A673 (cell line): ENCODE measurements at regions not wholly inside any gene's neighbourhood (a gene's known extent, or its start where the extent isn't known, plus 50 kb on each side); places are given as distances from the start of the nearest gene placed in this dataset.

ENCODE experiments used
- BruUV-seq: library from RNA; stranded (reverse); fragments of 400-500 nt; replicated peaks from 2 replicates; lab custom pipeline; 2021; lab: Mats Ljungman, UMichigan
- CTCF ChIA-PET: fragments of 300-600 bp; sonication (Branson Sonifier 250); formaldehyde crosslinking; loops from one replicate; lab custom pipeline; 2022; ENCODE audit warnings: antibody characterized with exemption; lab: Charles Lee
- POLR2A ChIA-PET: fragments of 300-600 bp; sonication (Branson Sonifier 250); formaldehyde crosslinking; loops from one replicate; lab custom pipeline; 2022; ENCODE audit warnings: antibody characterized with exemption; ENCODE audit not compliant: low non-redundant PET; lab: Charles Lee
- DNase-seq: peaks from one replicate; pipeline ENCODE4 v3.0.0-alpha.2; 2015; ENCODE audit warnings: low spot score
- H3K27ac ChIP-seq: fragments of 200-600 bp; sonication (generic); 2 replicates; pipeline ENCODE4 v1.5.1; 2016; ENCODE audit warnings: mixed run types, low read depth, mild to moderate bottlenecking, mixed read lengths, antibody characterized with exemption, low read length; ENCODE audit not compliant: poor library complexity, severe bottlenecking
- H3K27me3 ChIP-seq: fragments of 200-600 bp; sonication (generic); replicated peaks from 2 replicates; pipeline ENCODE4 v1.6.1; 2017; ENCODE audit warnings: mixed run types, low read depth, mild to moderate bottlenecking, mixed read lengths, antibody characterized with exemption, low read length; ENCODE audit not compliant: insufficient read depth, poor library complexity
- H3K36me3 ChIP-seq: fragments of 200-600 bp; sonication (generic); 2 replicates; pipeline ENCODE4 v1.6.1; 2016; ENCODE audit warnings: mixed run types, mild to moderate bottlenecking, mixed read lengths, antibody characterized with exemption, low read length; ENCODE audit not compliant: insufficient read depth, poor library complexity, severe bottlenecking
- H3K4me1 ChIP-seq: fragments of 200-600 bp; sonication (generic); 2 replicates; pipeline ENCODE4 v1.6.1; 2017; ENCODE audit warnings: mixed run types, mild to moderate bottlenecking, mixed read lengths, antibody characterized with exemption, low read length; ENCODE audit not compliant: insufficient read depth, poor library complexity, severe bottlenecking
- H3K4me3 ChIP-seq: fragments of 200-600 bp; sonication (generic); 2 replicates; pipeline ENCODE4 v1.5.1; 2016; ENCODE audit warnings: low read depth, mixed run types, mild to moderate bottlenecking, mixed read lengths, low read length; ENCODE audit not compliant: poor library complexity, severe bottlenecking
- H3K9me3 ChIP-seq: fragments of 200-600 bp; sonication (generic); 2 replicates; pipeline ENCODE4 v1.6.1; 2016; ENCODE audit warnings: mixed run types, low read depth, mild to moderate bottlenecking, mixed read lengths, antibody characterized with exemption, low read length; ENCODE audit not compliant: poor library complexity, severe bottlenecking
- CTCF ChIP-seq: fragments of 300-800, 200-600 bp; sonication (generic); conservative IDR thresholded peaks from 2 replicates; pipeline ENCODE4 v1.5.1; 2017; ENCODE audit warnings: low read depth, mild to moderate bottlenecking, antibody characterized with exemption, low read length, moderate library complexity, mixed read lengths
- EZH2 ChIP-seq: fragments of 200-600 bp; sonication (generic); IDR thresholded peaks from 2 replicates; pipeline ENCODE4 v1.6.1; 2017; ENCODE audit warnings: borderline replicate concordance, low read depth, mild to moderate bottlenecking, mixed read lengths, antibody characterized with exemption, low read length; ENCODE audit not compliant: poor library complexity, severe bottlenecking
- intact Hi-C: fragments of 100-400 bp; cut with micrococcal nuclease; formaldehyde crosslinking; loops from one replicate; pipeline ENCODE4 v1.10.0; 2022; ENCODE audit not compliant: unreplicated experiment

- no peak for DNase-seq
- H3K4me3 ChIP-seq = no peak overlapping the region
- intact Hi-C loops = no loop called here
- no peaks in the 10 kb centered on the region for H3K27me3 ChIP-seq
- H3K36me3 ChIP-seq = no peaks in the 10 kb centered on the region
- CTCF ChIA-PET = no interaction called here
- POLR2A ChIA-PET = no interaction called here
- no peak overlapping the region for H3K27ac ChIP-seq
- H3K9me3 ChIP-seq = no peaks in the 10 kb centered on the region
- BruUV-seq = no TSS peak
- TF ChIP-seq EZH2 = no peak
- TF ChIP-seq CTCF = no peak
- peaks cover 12% of the 10 kb centered on the region for H3K4me1 ChIP-seq
Measured at GRCh38 chr9:111102793-111103464, 64.7 kb upstream of the LPAR1 start.

- no TSS peak for BruUV-seq
- intact Hi-C loops = no loop called here
- POLR2A ChIA-PET = no interaction called here
- TF ChIP-seq CTCF (no peak), EZH2 (no peak)
- Histone ChIP-seq H3K4me1 (peaks cover 18% of the 10 kb centered on the region), H3K27me3 (no peaks in the 10 kb centered on the region), H3K27ac (no peak overlapping the region), H3K36me3 (no peaks in the 10 kb centered on the region), H3K9me3 (no peaks in the 10 kb centered on the region), H3K4me3 (no peak overlapping the region)
- CTCF ChIA-PET = interaction anchor here (0.7 kb wide), 1 partner anchor 461 kb away, joined by 10 read pairs; no protein-coding TSS in a partner anchor
- DNase-seq = peak; percentile 77
Measured at GRCh38 chr9:111099199-111100008, 61.1 kb upstream of the LPAR1 start.

GRCh38 chr9:111098093-111098492, 59.8 kb upstream of the LPAR1 start:
- ChIA-PET POLR2A (no interaction called here), CTCF (no interaction called here)
- Histone ChIP-seq H3K36me3 (no peaks in the 10 kb centered on the region), H3K4me1 (peaks cover 19% of the 10 kb centered on the region), H3K27me3 (no peaks in the 10 kb centered on the region), H3K4me3 (no peak overlapping the region), H3K27ac (no peak overlapping the region), H3K9me3 (no peaks in the 10 kb centered on the region)
- BruUV-seq = no TSS peak
- DNase-seq = no peak
- intact Hi-C loops = no loop called here
- TF ChIP-seq EZH2 = no peak
- TF ChIP-seq CTCF = no peak
